ENCODE measurements at regions not wholly inside any gene's neighbourhood (a gene's known extent, or its start where the extent isn't known, plus 50 kb on each side); places are given as distances from the start of the nearest gene placed in this dataset.

GRCh38 chr11:80162387-80162786, 721.6 kb upstream of the TENM4 start:
- in situ Hi-C loops (cut with MboI): no loop called here
- ChIA-PET CTCF (no interaction called here), RAD21 (ENCODE audit: unreplicated experiment) (no interaction called here), SMC1A (ENCODE audit: uncharacterized antibody, unreplicated experiment) (no interaction called here), POLR2A (no interaction called here)
- no peak overlapping the region for H3K27ac ChIP-seq (ENCODE audit: control insufficient read depth, insufficient read depth)
- intact Hi-C loops (cut with micrococcal nuclease; ENCODE audit: unreplicated experiment): no loop called here
- no peak for ATAC-seq
- H3K36me3 ChIP-seq (ENCODE audit: control insufficient read depth in 2 of 2, insufficient read depth in 2 of 2, low read length in 1 of 2): no peaks in the 10 kb centered on the region
- H2AFZ ChIP-seq (ENCODE audit: control insufficient read depth, low read depth, low read length): no peak overlapping the region
- no peaks in the 10 kb centered on the region for H3K9me3 ChIP-seq (replicated peaks; ENCODE audit: control insufficient read depth, insufficient read depth, low read length)
- H3K27me3 ChIP-seq (replicated peaks in 1 of 2; ENCODE audit: control insufficient read depth in 2 of 2, insufficient read depth in 2 of 2, low read length in 1 of 2): no peaks in the 10 kb centered on the region
- no peak for FAIRE-seq
- no peaks in the 10 kb centered on the region for H3K4me1 ChIP-seq (ENCODE audit: control insufficient read depth, insufficient read depth, low read length)
- H3K4me2 ChIP-seq (ENCODE audit: control insufficient read depth, insufficient read depth): no peak overlapping the region
- no peak for TF ChIP-seq ZBED1 (IDR thresholded peaks at IDR 0.05; ENCODE audit: borderline replicate concordance)
- TF ChIP-seq HDAC2 (IDR thresholded peaks at IDR 0.05): no peak
- TF ChIP-seq CBX3 (IDR thresholded peaks at IDR 0.05; ENCODE audit: borderline replicate concordance, low read depth): no peak
- TF ChIP-seq PML (IDR thresholded peaks at IDR 0.05; ENCODE audit: low read length): no peak
- TF ChIP-seq, protein P1, sequence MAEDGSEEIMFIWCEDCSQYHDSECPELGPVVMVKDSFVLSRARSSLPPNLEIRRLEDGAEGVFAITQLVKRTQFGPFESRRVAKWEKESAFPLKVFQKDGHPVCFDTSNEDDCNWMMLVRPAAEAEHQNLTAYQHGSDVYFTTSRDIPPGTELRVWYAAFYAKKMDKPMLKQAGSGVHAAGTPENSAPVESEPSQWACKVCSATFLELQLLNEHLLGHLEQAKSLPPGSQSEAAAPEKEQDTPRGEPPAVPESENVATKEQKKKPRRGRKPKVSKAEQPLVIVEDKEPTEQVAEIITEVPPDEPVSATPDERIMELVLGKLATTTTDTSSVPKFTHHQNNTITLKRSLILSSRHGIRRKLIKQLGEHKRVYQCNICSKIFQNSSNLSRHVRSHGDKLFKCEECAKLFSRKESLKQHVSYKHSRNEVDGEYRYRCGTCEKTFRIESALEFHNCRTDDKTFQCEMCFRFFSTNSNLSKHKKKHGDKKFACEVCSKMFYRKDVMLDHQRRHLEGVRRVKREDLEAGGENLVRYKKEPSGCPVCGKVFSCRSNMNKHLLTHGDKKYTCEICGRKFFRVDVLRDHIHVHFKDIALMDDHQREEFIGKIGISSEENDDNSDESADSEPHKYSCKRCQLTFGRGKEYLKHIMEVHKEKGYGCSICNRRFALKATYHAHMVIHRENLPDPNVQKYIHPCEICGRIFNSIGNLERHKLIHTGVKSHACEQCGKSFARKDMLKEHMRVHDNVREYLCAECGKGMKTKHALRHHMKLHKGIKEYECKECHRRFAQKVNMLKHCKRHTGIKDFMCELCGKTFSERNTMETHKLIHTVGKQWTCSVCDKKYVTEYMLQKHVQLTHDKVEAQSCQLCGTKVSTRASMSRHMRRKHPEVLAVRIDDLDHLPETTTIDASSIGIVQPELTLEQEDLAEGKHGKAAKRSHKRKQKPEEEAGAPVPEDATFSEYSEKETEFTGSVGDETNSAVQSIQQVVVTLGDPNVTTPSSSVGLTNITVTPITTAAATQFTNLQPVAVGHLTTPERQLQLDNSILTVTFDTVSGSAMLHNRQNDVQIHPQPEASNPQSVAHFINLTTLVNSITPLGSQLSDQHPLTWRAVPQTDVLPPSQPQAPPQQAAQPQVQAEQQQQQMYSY (CRISPR knock-in tag; IDR thresholded peaks at IDR 0.05): no peak
- TF ChIP-seq SUPT20H (IDR thresholded peaks at IDR 0.05; ENCODE audit: borderline replicate concordance, control insufficient read depth, low read depth, low read length): no peak
- TF ChIP-seq CHD4 (IDR thresholded peaks at IDR 0.05): no peak
- TF ChIP-seq SPI1 (IDR thresholded peaks at IDR 0.05; ENCODE audit: borderline replicate concordance, insufficient read depth, low read depth, low read length): no peak
- TF ChIP-seq, protein P2, sequence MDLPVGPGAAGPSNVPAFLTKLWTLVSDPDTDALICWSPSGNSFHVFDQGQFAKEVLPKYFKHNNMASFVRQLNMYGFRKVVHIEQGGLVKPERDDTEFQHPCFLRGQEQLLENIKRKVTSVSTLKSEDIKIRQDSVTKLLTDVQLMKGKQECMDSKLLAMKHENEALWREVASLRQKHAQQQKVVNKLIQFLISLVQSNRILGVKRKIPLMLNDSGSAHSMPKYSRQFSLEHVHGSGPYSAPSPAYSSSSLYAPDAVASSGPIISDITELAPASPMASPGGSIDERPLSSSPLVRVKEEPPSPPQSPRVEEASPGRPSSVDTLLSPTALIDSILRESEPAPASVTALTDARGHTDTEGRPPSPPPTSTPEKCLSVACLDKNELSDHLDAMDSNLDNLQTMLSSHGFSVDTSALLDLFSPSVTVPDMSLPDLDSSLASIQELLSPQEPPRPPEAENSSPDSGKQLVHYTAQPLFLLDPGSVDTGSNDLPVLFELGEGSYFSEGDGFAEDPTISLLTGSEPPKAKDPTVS (IDR thresholded peaks at IDR 0.05; ENCODE audit: low read depth, low read length): no peak
- TF ChIP-seq, protein P3, sequence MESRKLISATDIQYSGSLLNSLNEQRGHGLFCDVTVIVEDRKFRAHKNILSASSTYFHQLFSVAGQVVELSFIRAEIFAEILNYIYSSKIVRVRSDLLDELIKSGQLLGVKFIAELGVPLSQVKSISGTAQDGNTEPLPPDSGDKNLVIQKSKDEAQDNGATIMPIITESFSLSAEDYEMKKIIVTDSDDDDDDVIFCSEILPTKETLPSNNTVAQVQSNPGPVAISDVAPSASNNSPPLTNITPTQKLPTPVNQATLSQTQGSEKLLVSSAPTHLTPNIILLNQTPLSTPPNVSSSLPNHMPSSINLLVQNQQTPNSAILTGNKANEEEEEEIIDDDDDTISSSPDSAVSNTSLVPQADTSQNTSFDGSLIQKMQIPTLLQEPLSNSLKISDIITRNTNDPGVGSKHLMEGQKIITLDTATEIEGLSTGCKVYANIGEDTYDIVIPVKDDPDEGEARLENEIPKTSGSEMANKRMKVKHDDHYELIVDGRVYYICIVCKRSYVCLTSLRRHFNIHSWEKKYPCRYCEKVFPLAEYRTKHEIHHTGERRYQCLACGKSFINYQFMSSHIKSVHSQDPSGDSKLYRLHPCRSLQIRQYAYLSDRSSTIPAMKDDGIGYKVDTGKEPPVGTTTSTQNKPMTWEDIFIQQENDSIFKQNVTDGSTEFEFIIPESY (IDR thresholded peaks at IDR 0.05): no peak
- TF ChIP-seq RBBP5 (conservative IDR thresholded peaks at IDR 0.05): no peak
- no peak for TF ChIP-seq SREBF1 (IDR thresholded peaks at IDR 0.05; ENCODE audit: low read length)
- TF ChIP-seq ZZZ3 (IDR thresholded peaks at IDR 0.05; ENCODE audit: control insufficient read depth, insufficient read length, low read depth): no peak
- H3K9ac ChIP-seq (ENCODE audit: control insufficient read depth, insufficient read depth, low read length): no peak overlapping the region
- no peak overlapping the region for H3K4me3 ChIP-seq
- no peak for DNase-seq (ENCODE audit: low read depth, low spot score)
- whole genome bisulfite sequencing (ENCODE audit: insufficient coverage, insufficient replicate concordance, low lambda C conversion rate, missing lambda C conversion rate): 35% methylated on average over 4 of the region's 4 CpGs
- no peaks in the 10 kb centered on the region for H3K79me2 ChIP-seq (ENCODE audit: control insufficient read depth, insufficient read depth, low read length)
- H4K20me1 ChIP-seq (ENCODE audit: control insufficient read depth, insufficient read depth): no peaks in the 10 kb centered on the region
- no TSS peak for BruUV-seq (replicated peaks)
